BLaER1 (cell line): ENCODE measurements at regions not wholly inside any gene's neighbourhood (a gene's known extent, or its start where the extent isn't known, plus 50 kb on each side); places are given as distances from the start of the nearest gene placed in this dataset.
A peak's percentile ranks its signal among the peaks of the same experiment; 100 is the strongest.
"Not testable (repeated sequence)": the region's sequence is repeated elsewhere in the genome, so short reads cannot be mapped to it uniquely, and the experiment has no call there.

Experiments
- H3K27ac ChIP-seq: shearing (Covaris generic); formaldehyde crosslinking; 2 replicates; pipeline ENCODE4 v1.8.1; 2022
- H3K27me3 ChIP-seq: shearing (Covaris generic); formaldehyde crosslinking; 2 replicates; pipeline ENCODE4 v1.8.1; 2022
- H3K36me3 ChIP-seq: shearing (Covaris generic); formaldehyde crosslinking; 2 replicates; pipeline ENCODE4 v1.8.1; 2022
- H3K4me1 ChIP-seq: shearing (Covaris generic); formaldehyde crosslinking; 2 replicates; pipeline ENCODE4 v1.8.1; 2022
- H3K4me2 ChIP-seq: shearing (Covaris generic); formaldehyde crosslinking; 2 replicates; pipeline ENCODE4 v1.8.1; 2022
- H3K4me3 ChIP-seq: shearing (Covaris generic); formaldehyde crosslinking; 2 replicates; pipeline ENCODE4 v1.8.1; 2022
- H3K9ac ChIP-seq: shearing (Covaris generic); formaldehyde crosslinking; 2 replicates; pipeline ENCODE4 v1.8.1; 2022
- H3K9me3 ChIP-seq: shearing (Covaris generic); formaldehyde crosslinking; 2 replicates; pipeline ENCODE4 v1.8.1; 2022
- H4K20me1 ChIP-seq: shearing (Covaris generic); formaldehyde crosslinking; 2 replicates; pipeline ENCODE4 v1.8.1; 2022
- Cebpa-rat ChIP-seq: shearing (Covaris generic); IDR thresholded peaks from 2 replicates; pipeline ENCODE4 v1.8.1; 2022

- TF ChIP-seq Cebpa-rat: no peak
- peaks cover 41% of the 10 kb centered on the region for H3K36me3 ChIP-seq
- H3K4me2 ChIP-seq: peak overlapping the region; percentile 96
- H3K4me1 ChIP-seq: peaks cover 52% of the 10 kb centered on the region
- H3K9ac ChIP-seq: peak overlapping the region; percentile 90
- H3K9me3 ChIP-seq: no peaks in the 10 kb centered on the region
- no peak overlapping the region for H3K27ac ChIP-seq
- H4K20me1 ChIP-seq: peaks cover 67% of the 10 kb centered on the region
- no peaks in the 10 kb centered on the region for H3K27me3 ChIP-seq
- peak overlapping the region; percentile 88 for H3K4me3 ChIP-seq
These were observed 114.6 kb upstream of the GRK3 start for GRCh38 chr22:25449781-25450317.

- Histone ChIP-seq H3K4me3 (no peak overlapping the region), H3K27me3 (no peaks in the 10 kb centered on the region), H3K9me3 (no peaks in the 10 kb centered on the region), H3K36me3 (peaks cover 54% of the 10 kb centered on the region), H3K4me2 (peak overlapping the region; percentile 96), H4K20me1 (peaks cover 82% of the 10 kb centered on the region), H3K9ac (peak overlapping the region; percentile 63), H3K27ac (no peak overlapping the region), H3K4me1 (peaks cover 52% of the 10 kb centered on the region)
- no peak for TF ChIP-seq Cebpa-rat
These were observed 112.9 kb upstream of the GRK3 start for GRCh38 chr22:25451480-25452114.

- peaks cover 45% of the 10 kb centered on the region for H3K4me1 ChIP-seq
- no peak overlapping the region for H3K27ac ChIP-seq
- no peaks in the 10 kb centered on the region for H3K9me3 ChIP-seq
- peaks cover 58% of the 10 kb centered on the region for H3K36me3 ChIP-seq
- no peak overlapping the region; the same call in 1 of the 2 replicates for H3K9ac ChIP-seq
- 0 out of 2 replicates have a peak overlapping the region, but pooled peaks have one; percentile 96 for H3K4me2 ChIP-seq
- TF ChIP-seq Cebpa-rat: no peak
- no peak overlapping the region for H3K4me3 ChIP-seq
- H3K27me3 ChIP-seq: no peaks in the 10 kb centered on the region
- H4K20me1 ChIP-seq: peaks cover 84% of the 10 kb centered on the region
These were observed 112.3 kb upstream of the GRK3 start for GRCh38 chr22:25452116-25452700.

- Histone ChIP-seq H3K9ac (no peak overlapping the region), H3K4me2 (no peak overlapping the region), H3K4me3 (no peak overlapping the region), H3K27ac (no peak overlapping the region), H3K27me3 (no peaks in the 10 kb centered on the region), H3K4me1 (peaks cover 40% of the 10 kb centered on the region), H4K20me1 (peaks cover 84% of the 10 kb centered on the region), H3K9me3 (no peaks in the 10 kb centered on the region), H3K36me3 (peaks cover 66% of the 10 kb centered on the region)
- no peak for TF ChIP-seq Cebpa-rat
These were observed 111.4 kb upstream of the GRK3 start for GRCh38 chr22:25453058-25453457.

- Histone ChIP-seq H3K4me3 (no peak overlapping the region), H4K20me1 (peaks cover 80% of the 10 kb centered on the region)
- TF ChIP-seq Cebpa-rat: no peak
These were observed 110.9 kb upstream of the GRK3 start for GRCh38 chr22:25453557-25453956.

GRCh38 chr22:25456300-25457043 is 108.0 kb upstream of the GRK3 start:
- Histone ChIP-seq H4K20me1 (peaks cover 75% of the 10 kb centered on the region), H3K4me1 (peaks cover 12% of the 10 kb centered on the region), H3K36me3 (peaks cover 85% of the 10 kb centered on the region)
- not testable (repeated sequence) for H3K27ac ChIP-seq, H3K9ac ChIP-seq, H3K4me3 ChIP-seq, H3K9me3 ChIP-seq, H3K27me3 ChIP-seq, H3K4me2 ChIP-seq

More at GRCh38 chr22:25453557-25453956, 110.9 kb upstream of the GRK3 start:
- Histone ChIP-seq H3K36me3 (peaks cover 67% of the 10 kb centered on the region), H3K4me1 (peaks cover 40% of the 10 kb centered on the region), H3K27me3 (no peaks in the 10 kb centered on the region), H3K9ac (no peak overlapping the region), H3K9me3 (no peaks in the 10 kb centered on the region), H3K27ac (no peak overlapping the region), H3K4me2 (no peak overlapping the region)

- H3K4me3 ChIP-seq, H3K4me1 ChIP-seq, H3K9me3 ChIP-seq, H3K27me3 ChIP-seq, H3K27ac ChIP-seq, H3K4me2 ChIP-seq, H3K9ac ChIP-seq: not testable (repeated sequence)
- Histone ChIP-seq H3K36me3 (peaks cover 77% of the 10 kb centered on the region), H4K20me1 (peaks cover 64% of the 10 kb centered on the region)
These were observed 105.8 kb upstream of the GRK3 start for GRCh38 chr22:25458631-25459030.

- H3K4me3 ChIP-seq, H3K9me3 ChIP-seq, H3K4me2 ChIP-seq, H3K27me3 ChIP-seq, H3K27ac ChIP-seq, H3K9ac ChIP-seq, H3K4me1 ChIP-seq: not testable (repeated sequence)
- peaks cover 43% of the 10 kb centered on the region for H4K20me1 ChIP-seq
- H3K36me3 ChIP-seq: peaks cover 58% of the 10 kb centered on the region
These were observed 103.8 kb upstream of the GRK3 start for GRCh38 chr22:25460682-25461081.

- Histone ChIP-seq H3K4me1 (peaks cover 5% of the 10 kb centered on the region; the same call in 1 of the 2 replicates), H3K36me3 (peaks cover 59% of the 10 kb centered on the region), H3K4me3 (no peak overlapping the region), H3K4me2 (no peak overlapping the region), H3K9me3 (no peaks in the 10 kb centered on the region), H3K27me3 (no peaks in the 10 kb centered on the region), H3K27ac (no peak overlapping the region), H3K9ac (no peak overlapping the region), H4K20me1 (peaks cover 40% of the 10 kb centered on the region)
- no peak for TF ChIP-seq Cebpa-rat
These were observed 103.2 kb upstream of the GRK3 start for GRCh38 chr22:25461301-25461700.

- not testable (repeated sequence) for H3K4me3 ChIP-seq, H3K27me3 ChIP-seq, H3K9ac ChIP-seq, H3K27ac ChIP-seq, H3K9me3 ChIP-seq, H3K4me1 ChIP-seq
- 0 out of 2 replicates have a peak overlapping the region, but pooled peaks have one; percentile 24 for H3K4me2 ChIP-seq
- peaks cover 35% of the 10 kb centered on the region for H4K20me1 ChIP-seq
- peaks cover 51% of the 10 kb centered on the region for H3K36me3 ChIP-seq
These were observed 101.8 kb upstream of the GRK3 start for GRCh38 chr22:25462474-25463346.

- Histone ChIP-seq H3K36me3 (peaks cover 48% of the 10 kb centered on the region), H4K20me1 (peaks cover 35% of the 10 kb centered on the region)
- not testable (repeated sequence) for H3K9me3 ChIP-seq, H3K4me3 ChIP-seq, H3K27ac ChIP-seq, H3K27me3 ChIP-seq, H3K4me1 ChIP-seq, H3K9ac ChIP-seq, H3K4me2 ChIP-seq
These were observed 101.2 kb upstream of the GRK3 start for GRCh38 chr22:25463347-25463628.

GRCh38 chr22:25464326-25464725 is 100.1 kb upstream of the GRK3 start:
- H3K4me3 ChIP-seq, H3K27me3 ChIP-seq, H3K27ac ChIP-seq, H3K9me3 ChIP-seq, H3K4me2 ChIP-seq, H3K9ac ChIP-seq: not testable (repeated sequence)
- Histone ChIP-seq H3K4me1 (peaks cover 11% of the 10 kb centered on the region), H4K20me1 (peaks cover 32% of the 10 kb centered on the region), H3K36me3 (peaks cover 39% of the 10 kb centered on the region)
